SK-N-MC (cell line): ENCODE measurements at regions not wholly inside any gene's neighbourhood (a gene's known extent, or its start where the extent isn't known, plus 50 kb on each side); places are given as distances from the start of the nearest gene placed in this dataset.
"Not testable (repeated sequence)": the region's sequence is repeated elsewhere in the genome, so short reads cannot be mapped to it uniquely, and the experiment has no call there.

Source experiments
- DNase-seq: peaks from one replicate; pipeline ENCODE4 v3.0.0-alpha.2; 2011; ENCODE audit warnings: low read depth, low spot score
- H3K27ac ChIP-seq: fragments of 200-600 bp; sonication (generic); 2 replicates; pipeline ENCODE4 v1.5.1; 2016; ENCODE audit warnings: mixed run types
- H3K36me3 ChIP-seq: fragments of 200-600 bp; sonication (generic); 2 replicates; pipeline ENCODE4 v1.6.1; 2017; ENCODE audit warnings: antibody characterized with exemption, low read length, mixed read lengths; ENCODE audit not compliant: insufficient read depth
- H3K4me3 ChIP-seq: fragments of 200-600 bp; sonication (generic); 2 replicates; pipeline ENCODE4 v1.5.1; 2016
- H3K9ac ChIP-seq: fragments of 200-600 bp; sonication (generic); 2 replicates; pipeline ENCODE4 v1.8.0; 2017; ENCODE audit warnings: mixed run types, mixed read lengths; ENCODE audit not compliant: insufficient read length
- H3K9me3 ChIP-seq: fragments of 200-600 bp; sonication (generic); 2 replicates; pipeline ENCODE4 v1.6.1; 2017; ENCODE audit warnings: low read depth, mild to moderate bottlenecking, antibody characterized with exemption, low read length, moderate library complexity, mixed read lengths
- EZH2 ChIP-seq: fragments of 200-600 bp; sonication (generic); IDR thresholded peaks from one replicate; pipeline ENCODE4 v1.6.1; 2017; ENCODE audit warnings: antibody characterized with exemption
- FOXP2 ChIP-seq: optimal IDR thresholded peaks from 2 replicates; pipeline ENCODE3; 2011; ENCODE audit warnings: mild to moderate bottlenecking, moderate library complexity; ENCODE audit not compliant: insufficient read depth; ENCODE audit errors: extremely low read length, control extremely low read depth
- POLR2AphosphoS5 ChIP-seq: IDR thresholded peaks from 2 replicates; pipeline ENCODE4 v1.6.1; 2012; ENCODE audit warnings: mild to moderate bottlenecking, low read depth, low read length, borderline replicate concordance

DNA sequence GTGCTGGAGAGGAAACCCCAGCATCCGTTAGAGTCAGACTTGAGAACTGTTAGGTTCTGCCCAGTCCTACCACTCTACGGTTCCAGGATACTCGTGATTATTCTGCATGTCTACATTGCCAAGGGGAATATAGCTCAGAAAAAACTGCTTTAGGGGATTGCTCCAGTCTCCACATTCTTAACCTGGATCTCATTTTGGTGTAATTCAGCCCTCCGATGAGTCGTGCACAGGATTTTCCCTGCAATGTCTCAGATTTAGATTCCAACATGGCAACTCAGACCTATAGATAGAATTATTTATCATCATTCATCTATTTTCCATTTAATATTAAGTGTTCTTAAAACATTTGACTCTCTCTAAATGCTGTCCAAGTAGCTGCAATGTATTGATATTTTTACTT lies 121.1 kb upstream of the ZEB1 start:
- H3K4me3 ChIP-seq, result no peak overlapping the region
- DNase-seq, result no peak
- H3K9me3 ChIP-seq, result no peaks in the 10 kb centered on the region
- H3K9ac ChIP-seq, result no peak overlapping the region
- no peaks in the 10 kb centered on the region for H3K36me3 ChIP-seq
- TF ChIP-seq FOXP2 (no peak), EZH2 (no peak), POLR2AphosphoS5 (no peak)
- no peak overlapping the region for H3K27ac ChIP-seq

DNA sequence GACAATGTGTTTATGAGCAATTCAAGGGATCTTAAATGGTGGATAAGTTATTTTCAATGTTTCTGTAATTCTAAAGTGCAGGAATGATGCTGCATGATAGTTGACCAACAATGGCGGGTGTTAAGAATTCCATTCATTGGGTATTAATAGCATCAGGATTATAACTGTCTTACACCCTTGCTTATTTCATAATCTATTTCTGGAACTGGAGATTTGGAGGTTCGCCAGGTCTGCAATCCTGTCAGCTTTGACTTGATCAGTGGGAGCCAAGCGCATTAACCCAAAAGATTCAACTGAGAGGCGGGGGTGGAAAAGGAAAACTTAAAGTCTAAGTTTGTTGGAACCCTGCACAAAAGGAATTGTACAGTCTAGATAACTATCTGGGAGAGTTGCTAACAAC lies 114.9 kb upstream of the ZEB1 start:
- H3K9ac ChIP-seq, result no peak overlapping the region
- no peak overlapping the region for H3K27ac ChIP-seq
- no peak for TF ChIP-seq EZH2
- TF ChIP-seq FOXP2, result no peak
- no peak for TF ChIP-seq POLR2AphosphoS5
- no peaks in the 10 kb centered on the region for H3K9me3 ChIP-seq
- H3K4me3 ChIP-seq, result no peak overlapping the region
- no peaks in the 10 kb centered on the region for H3K36me3 ChIP-seq
- no peak for DNase-seq

DNA sequence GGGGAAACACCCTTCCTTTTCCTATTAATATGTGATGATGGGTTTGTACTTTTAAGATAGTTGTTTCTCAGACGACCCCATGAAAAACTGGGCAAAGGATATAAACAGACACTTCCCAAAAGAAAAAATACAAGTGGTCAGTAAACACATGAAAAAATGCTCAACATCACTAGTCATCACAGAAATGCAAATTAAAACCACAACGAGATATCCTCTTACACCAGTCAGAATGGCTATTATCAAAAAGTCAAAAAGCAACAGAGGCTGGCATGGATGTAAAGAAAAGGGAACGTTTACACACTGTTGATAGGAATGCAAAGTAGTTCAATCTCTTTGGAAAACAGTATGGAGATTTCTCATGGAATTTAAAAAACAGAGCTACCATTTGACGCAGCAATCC lies 111.4 kb upstream of the ZEB1 start:
- no peak for TF ChIP-seq POLR2AphosphoS5
- no peak for TF ChIP-seq EZH2
- TF ChIP-seq FOXP2, result no peak
- no peak for DNase-seq
- Histone ChIP-seq H3K4me3 (no peak overlapping the region), H3K9ac (no peak overlapping the region), H3K9me3 (no peaks in the 10 kb centered on the region), H3K36me3 (no peaks in the 10 kb centered on the region), H3K27ac (no peak overlapping the region)

DNA sequence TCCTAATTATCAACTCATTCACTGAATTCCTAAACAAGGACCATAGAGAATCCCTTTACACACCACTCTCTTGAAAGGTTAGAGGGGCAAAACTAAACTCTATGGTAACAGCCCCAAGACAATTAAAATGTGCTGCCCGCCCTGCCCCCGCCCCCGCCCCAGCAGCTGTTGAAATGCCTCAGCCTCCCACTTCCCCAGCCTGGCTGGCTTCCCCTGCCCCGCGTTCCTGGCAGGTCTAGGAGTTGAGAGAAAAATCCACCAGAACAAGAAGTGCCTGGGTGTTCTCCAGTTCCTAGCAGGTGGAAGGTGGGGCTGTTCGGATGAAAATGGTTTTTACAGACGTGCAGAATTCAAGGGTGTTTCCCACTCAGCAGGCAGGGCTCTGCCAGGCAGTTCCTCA lies 109.5 kb upstream of the ZEB1 start:
- Histone ChIP-seq H3K9me3 (no peaks in the 10 kb centered on the region), H3K4me3 (no peak overlapping the region), H3K36me3 (no peaks in the 10 kb centered on the region), H3K9ac (no peak overlapping the region), H3K27ac (no peak overlapping the region)
- no peak for DNase-seq
- TF ChIP-seq EZH2 (no peak), POLR2AphosphoS5 (no peak), FOXP2 (no peak)

DNA sequence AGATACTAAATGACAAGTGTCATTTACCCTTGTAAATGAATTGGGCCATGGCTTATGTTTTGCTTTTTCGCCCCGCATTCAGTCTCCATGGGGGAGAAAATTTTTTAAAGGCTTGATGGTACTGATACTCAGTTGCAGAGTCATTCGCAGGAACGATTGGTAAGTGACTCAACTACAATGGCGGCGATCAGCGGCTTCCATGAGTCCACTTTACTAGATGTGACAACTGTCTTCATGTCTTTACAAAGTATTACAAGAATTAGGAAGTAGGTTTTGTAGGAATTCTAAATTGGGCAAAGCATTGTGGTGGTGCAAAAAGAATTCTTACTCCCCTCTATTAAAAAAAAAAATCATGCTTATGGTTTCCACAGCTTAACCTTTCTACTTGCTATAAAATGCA lies 108.8 kb upstream of the ZEB1 start:
- DNase-seq, result no peak
- Histone ChIP-seq H3K9me3 (no peaks in the 10 kb centered on the region), H3K9ac (no peak overlapping the region), H3K27ac (no peak overlapping the region), H3K4me3 (no peak overlapping the region), H3K36me3 (no peaks in the 10 kb centered on the region)
- TF ChIP-seq POLR2AphosphoS5, result no peak
- no peak for TF ChIP-seq FOXP2
- no peak for TF ChIP-seq EZH2

DNA sequence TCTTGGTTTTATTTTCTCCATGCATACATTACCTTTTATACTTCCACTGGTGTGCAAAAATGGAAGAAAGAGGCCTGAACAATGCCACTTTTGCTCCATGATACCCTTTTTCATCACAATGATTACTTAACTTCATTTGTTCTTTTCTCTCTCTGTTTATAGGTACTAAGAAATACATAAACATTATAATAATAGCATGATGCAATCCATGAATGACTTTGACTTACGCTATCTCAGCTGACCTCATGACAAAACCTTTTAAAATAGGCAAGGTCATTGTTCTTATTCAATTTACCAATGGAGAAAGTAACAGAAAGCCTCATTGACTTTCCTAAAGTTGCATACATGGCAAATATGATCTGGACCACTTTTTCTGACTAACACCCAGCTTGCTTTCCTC lies 105.1 kb upstream of the ZEB1 start:
- no peak for TF ChIP-seq EZH2
- TF ChIP-seq FOXP2, result no peak
- TF ChIP-seq POLR2AphosphoS5, result no peak
- H3K36me3 ChIP-seq, result no peaks in the 10 kb centered on the region

DNA sequence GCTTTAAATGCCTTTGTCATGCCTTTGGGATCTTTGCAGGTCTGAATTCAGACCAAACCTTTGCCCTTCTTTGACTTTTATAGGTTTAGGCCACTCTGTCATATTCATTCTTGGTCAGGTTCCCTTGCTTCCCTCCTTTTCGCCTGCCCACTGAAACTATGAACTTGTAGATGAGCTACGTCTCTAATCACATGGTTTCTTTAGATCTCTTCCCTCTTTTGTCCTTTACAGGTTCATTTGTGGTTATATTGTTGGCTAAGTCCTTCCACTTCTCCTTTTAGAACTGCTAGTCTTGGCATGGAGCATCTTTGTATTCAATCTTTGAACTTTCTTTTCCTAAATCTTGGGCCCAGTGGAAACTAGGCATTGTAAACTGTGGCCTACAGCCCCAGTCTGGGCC lies 104.0 kb upstream of the ZEB1 start:
- Histone ChIP-seq H3K36me3 (no peaks in the 10 kb centered on the region), H3K4me3 (no peak overlapping the region), H3K9ac (no peak overlapping the region), H3K27ac (no peak overlapping the region), H3K9me3 (no peaks in the 10 kb centered on the region)
- no peak for DNase-seq
- TF ChIP-seq EZH2 (no peak), FOXP2 (no peak), POLR2AphosphoS5 (no peak)

More for the DNA sequence above, 105.1 kb upstream of the ZEB1 start:
- Histone ChIP-seq H3K9me3 (no peaks in the 10 kb centered on the region), H3K27ac (no peak overlapping the region), H3K9ac (no peak overlapping the region), H3K4me3 (no peak overlapping the region)
- DNase-seq, result no peak

DNA sequence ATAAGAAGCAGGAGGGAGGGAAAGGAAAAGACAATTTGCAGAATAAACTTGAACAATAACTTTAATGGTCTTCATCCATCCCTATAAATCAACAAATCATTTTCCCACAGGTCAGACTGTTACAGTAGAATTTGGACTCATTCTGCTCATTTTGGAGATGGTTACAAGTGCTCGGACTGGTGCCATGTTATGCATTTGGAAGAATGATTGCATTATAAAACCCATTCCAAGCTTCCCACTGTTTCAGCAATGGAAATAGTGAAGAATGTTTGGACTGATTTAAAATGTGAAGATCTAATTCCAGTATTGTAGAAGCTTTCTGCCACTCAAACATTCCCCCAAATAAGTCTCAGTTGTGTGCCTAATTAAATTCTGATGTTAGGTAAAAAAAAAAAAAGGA lies 99.7 kb upstream of the ZEB1 start:
- H3K27ac ChIP-seq, result no peak overlapping the region
- no peak overlapping the region for H3K4me3 ChIP-seq
- DNase-seq, result no peak
- no peaks in the 10 kb centered on the region for H3K9me3 ChIP-seq
- no peak overlapping the region for H3K9ac ChIP-seq
- no peak for TF ChIP-seq POLR2AphosphoS5
- no peak for TF ChIP-seq EZH2
- TF ChIP-seq FOXP2, result no peak
- H3K36me3 ChIP-seq, result no peaks in the 10 kb centered on the region

DNA sequence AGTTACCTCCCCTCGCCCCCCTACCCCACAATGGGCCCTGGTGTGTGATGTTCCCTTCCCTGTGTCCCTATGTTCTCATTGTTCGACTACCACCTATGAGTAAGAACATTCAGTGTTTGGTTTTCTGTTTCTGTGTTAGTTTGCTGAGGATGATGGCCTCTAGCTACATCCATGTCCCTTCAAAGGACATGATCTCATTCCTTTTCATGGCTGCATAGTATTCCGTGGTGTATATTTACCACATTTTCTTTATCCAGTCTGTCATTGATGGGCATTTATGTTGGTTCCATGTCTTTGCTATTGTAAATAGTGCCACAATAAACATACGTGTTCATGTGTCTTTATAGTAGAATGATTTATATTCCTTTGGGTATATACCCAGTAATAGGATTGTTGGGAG lies 90.2 kb upstream of the ZEB1 start:
- not testable (repeated sequence) for H3K9me3 ChIP-seq, DNase-seq, H3K36me3 ChIP-seq, H3K27ac ChIP-seq, H3K4me3 ChIP-seq, H3K9ac ChIP-seq
